Endothelial cell of umbilical vein (primary cell): ENCODE measurements at regions not wholly inside any gene's neighbourhood (a gene's known extent, or its start where the extent isn't known, plus 50 kb on each side); places are given as distances from the start of the nearest gene placed in this dataset.
A peak's percentile ranks its signal among the peaks of the same experiment; 100 is the strongest.
"Not testable (repeated sequence)": the region's sequence is repeated elsewhere in the genome, so short reads cannot be mapped to it uniquely, and the experiment has no call there.

Experiments
- BruUV-seq: library from RNA; stranded (reverse); fragments of 400-500 nt; replicated peaks from 2 replicates; lab custom pipeline; 2021; lab: Mats Ljungman, UMichigan
- CTCF ChIA-PET: fragments of 300-600, 350-600 bp; sonication (Branson Sonifier 250); formaldehyde crosslinking; loops from one replicate; lab custom pipeline; 2021; ENCODE audit warnings: antibody characterized with exemption, inconsistent platforms; lab: Charles Lee
- POLR2A ChIA-PET: fragments of 300-600, 350-600 bp; sonication (Branson Sonifier 250); formaldehyde crosslinking; loops from one replicate; lab custom pipeline; 2021; ENCODE audit warnings: antibody characterized with exemption, inconsistent platforms; lab: Charles Lee
- DNase-seq: peaks from one replicate; pipeline ENCODE4 v3.0.0-alpha.2; 2011; ENCODE audit warnings: low read depth, low spot score
- FAIRE-seq: peaks from 2 replicates; lab custom pipeline; 2011; peaks lifted over from hg19 to GRCh38; lab: Jason Lieb, UNC
- H2AFZ ChIP-seq: 2 replicates; pipeline ENCODE4 v1.6.0; 2012; ENCODE audit warnings: low read depth, low read length, control low read depth, inconsistent platforms
- H3K27ac ChIP-seq: 2 replicates; pipeline ENCODE4 v1.5.1; 2011; ENCODE audit warnings: low read depth, mild to moderate bottlenecking, control low read depth, low read length, moderate library complexity; ENCODE audit not compliant: insufficient read depth
- H3K27me3 ChIP-seq, 2 experiments: 2 replicates each; pipeline versions ENCODE4 v1.6.0 to v1.6.1; 2011; ENCODE audit warnings: low read length in 2 of 2, mixed read lengths in 1 of 2; ENCODE audit not compliant: control insufficient read depth in 2 of 2, insufficient read depth in 2 of 2
- H3K36me3 ChIP-seq, 2 experiments: 2 replicates in 1 of 2; 3 replicates in 1 of 2; pipeline ENCODE4 v1.5.1; 2011; ENCODE audit warnings: low read length in 2 of 2, mild to moderate bottlenecking in 1 of 2, moderate library complexity in 1 of 2; ENCODE audit not compliant: control insufficient read depth in 2 of 2, insufficient read depth in 2 of 2; ENCODE audit errors: extremely low read depth in 1 of 2
- H3K4me1 ChIP-seq: 3 replicates; pipeline ENCODE4 v1.5.1; 2011; ENCODE audit warnings: mild to moderate bottlenecking, low read length; ENCODE audit not compliant: control insufficient read depth, insufficient read depth; ENCODE audit errors: extremely low read depth
- H3K4me2 ChIP-seq: 2 replicates; pipeline ENCODE4 v1.6.1; 2011; ENCODE audit warnings: low read length, control low read depth, mixed read lengths; ENCODE audit not compliant: insufficient read depth
- H3K4me3 ChIP-seq, 3 experiments: fragments of 200-600 bp in 1 of 3; sonication (generic), shearing (Covaris generic) in 1 of 3; replicated peaks in 1 of 3; 2 replicates each; pipeline ENCODE4 v1.5.1; 2011 to 2016; ENCODE audit warnings: control low read depth in 3 of 3, low read length in 3 of 3, mild to moderate bottlenecking in 2 of 3, inconsistent platforms in 1 of 3, low read depth in 1 of 3, moderate library complexity in 1 of 3; ENCODE audit not compliant: insufficient read depth in 1 of 3
- H3K79me2 ChIP-seq: 2 replicates; pipeline ENCODE4 v1.6.0; 2012; ENCODE audit warnings: low read length, inconsistent platforms; ENCODE audit not compliant: control insufficient read depth, insufficient read depth
- H3K9ac ChIP-seq: replicated peaks from 2 replicates; pipeline ENCODE3; 2011; ENCODE audit warnings: low read length, control low read depth; ENCODE audit not compliant: insufficient read depth; ENCODE audit errors: extremely low read depth
- H3K9me1 ChIP-seq: replicated peaks from 3 replicates; pipeline ENCODE4 v1.6.0; 2011; ENCODE audit warnings: mild to moderate bottlenecking, low read length; ENCODE audit not compliant: control insufficient read depth, insufficient read depth; ENCODE audit errors: extremely low read depth
- H3K9me3 ChIP-seq: replicated peaks from 2 replicates; pipeline ENCODE4 v1.5.1; 2012; ENCODE audit warnings: low read length, inconsistent platforms; ENCODE audit not compliant: control insufficient read depth, insufficient read depth
- H4K20me1 ChIP-seq: replicated peaks from 2 replicates; pipeline ENCODE3; 2011; ENCODE audit warnings: mild to moderate bottlenecking, low read length; ENCODE audit not compliant: control insufficient read depth, insufficient read depth; ENCODE audit errors: extremely low read depth
- EZH2 ChIP-seq: IDR thresholded peaks from 2 replicates; pipeline ENCODE4 v1.6.1; 2012; ENCODE audit warnings: borderline replicate concordance, low read depth, mild to moderate bottlenecking, moderate library complexity, low read length, inconsistent platforms; ENCODE audit not compliant: severe bottlenecking
- FOS ChIP-seq: IDR thresholded peaks from 2 replicates; pipeline ENCODE4 v1.6.1; 2011; ENCODE audit warnings: mild to moderate bottlenecking, low read length, moderate library complexity, borderline replicate concordance; ENCODE audit not compliant: insufficient read depth
- MYC ChIP-seq: IDR thresholded peaks from one replicate; pipeline ENCODE4 v1.6.1; 2011; ENCODE audit warnings: mild to moderate bottlenecking, low read depth, low read length
- POLR2AphosphoS5 ChIP-seq: IDR thresholded peaks from 2 replicates; pipeline ENCODE4 v1.6.1; 2012; ENCODE audit warnings: low read depth, mild to moderate bottlenecking, control low read depth, low read length, moderate library complexity; ENCODE audit not compliant: insufficient read depth
- dilution Hi-C: fragments of 300-500 bp; cut with MboI; formaldehyde crosslinking; loops from one replicate; pipeline ENCODE4 v1.15.0; 2019; ENCODE audit warnings: low sequenced_read_pairs; ENCODE audit not compliant: extremely low pct_ligation_motif_present
- intact Hi-C: fragments of 100-400 bp; cut with micrococcal nuclease; formaldehyde crosslinking; loops from one replicate; pipeline ENCODE4 v1.10.0; 2022
- TF ChIP-seq, protein P1 (sequence below): IDR thresholded peaks from 2 replicates; pipeline ENCODE4 v1.6.1; 2011; ENCODE audit not compliant: insufficient read depth, insufficient read length

DNA sequence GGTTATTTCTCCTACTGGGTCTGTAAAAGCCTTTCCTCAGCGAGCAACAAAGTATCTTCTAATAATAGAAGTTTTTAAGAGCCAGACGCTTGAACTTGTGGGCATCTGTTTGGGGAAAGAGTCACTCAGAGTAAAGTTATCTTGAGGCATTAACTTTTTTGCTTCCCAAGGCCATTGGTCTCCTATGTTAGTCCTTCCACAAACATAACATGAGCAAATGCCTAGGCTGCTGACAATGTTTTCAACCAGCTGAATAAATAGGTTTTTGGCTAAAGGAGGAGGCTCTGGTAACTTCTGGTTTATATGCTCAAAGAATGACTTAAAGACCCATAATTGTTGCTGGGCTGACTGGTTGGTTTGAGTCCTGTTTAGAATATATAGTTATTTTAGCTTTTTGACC is 213.5 kb upstream of the SYNCRIP start:
- Histone ChIP-seq H3K36me3 (no peaks in the 10 kb centered on the region), H3K27me3 (no peaks in the 10 kb centered on the region), H4K20me1 (no peaks in the 10 kb centered on the region), H3K4me2 (no peak overlapping the region), H3K4me3 (no peak overlapping the region), H3K9me3 (no peaks in the 10 kb centered on the region), H3K4me1 (no peaks in the 10 kb centered on the region), H3K9ac (no peak overlapping the region), H3K9me1 (no peaks in the 10 kb centered on the region), H3K27ac (no peak overlapping the region), H2AFZ (no peak overlapping the region), H3K79me2 (no peaks in the 10 kb centered on the region)
- ChIA-PET POLR2A (no interaction called here), CTCF (no interaction called here)
- DNase-seq (no peak), FAIRE-seq (peak; percentile 33)
- dilution Hi-C loops, result no loop called here
- BruUV-seq, result no TSS peak
- intact Hi-C loops, result no loop called here
- TF ChIP-seq, protein P1, sequence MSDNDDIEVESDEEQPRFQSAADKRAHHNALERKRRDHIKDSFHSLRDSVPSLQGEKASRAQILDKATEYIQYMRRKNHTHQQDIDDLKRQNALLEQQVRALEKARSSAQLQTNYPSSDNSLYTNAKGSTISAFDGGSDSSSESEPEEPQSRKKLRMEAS, result no peak
- no peak for TF ChIP-seq MYC
- TF ChIP-seq POLR2AphosphoS5, result no peak
- no peak for TF ChIP-seq EZH2
- TF ChIP-seq FOS, result no peak

DNA sequence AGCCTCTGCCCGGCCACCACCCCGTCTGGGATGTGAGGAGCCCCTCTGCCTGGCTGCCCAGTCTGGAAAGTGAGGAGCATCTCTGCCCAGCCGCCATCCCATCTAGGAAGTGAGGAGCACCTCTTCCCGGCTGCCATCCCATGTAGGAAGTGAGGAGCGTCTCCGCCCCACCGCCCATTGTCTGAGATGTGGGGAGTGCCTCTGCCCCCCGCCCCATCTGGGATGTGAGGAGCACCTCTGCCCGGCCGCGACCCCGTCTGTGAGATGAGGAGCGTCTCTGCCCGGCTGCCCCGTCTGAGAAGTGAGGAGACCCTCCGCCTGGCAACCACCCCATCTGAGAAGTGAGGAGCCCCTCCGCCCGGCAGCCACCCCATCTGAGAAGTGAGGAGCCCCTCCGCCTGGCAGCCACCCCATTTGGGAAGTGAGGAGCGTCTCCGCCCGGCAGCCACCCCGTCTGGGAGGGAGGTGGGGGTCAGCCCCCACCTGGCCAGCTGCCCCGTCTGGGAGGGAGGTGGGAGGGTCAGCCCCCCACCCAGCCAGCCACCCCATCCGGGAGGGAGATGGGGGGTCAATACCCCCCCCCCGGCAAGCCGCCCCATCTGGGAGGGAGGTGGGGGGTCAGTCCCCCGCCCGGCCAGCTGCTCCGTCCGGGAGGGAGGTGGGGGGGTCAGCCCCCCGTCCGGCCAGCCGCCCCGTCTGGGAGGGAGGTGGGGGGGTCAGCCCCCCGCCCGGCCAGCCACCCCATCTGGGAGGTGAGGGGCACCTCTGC is 195.8 kb upstream of the SYNCRIP start:
- H3K79me2 ChIP-seq, DNase-seq, intact Hi-C loops, dilution Hi-C loops, H3K36me3 ChIP-seq, H3K27me3 ChIP-seq, H2AFZ ChIP-seq, H3K9me1 ChIP-seq, H4K20me1 ChIP-seq, H3K27ac ChIP-seq, H3K9me3 ChIP-seq, BruUV-seq, FAIRE-seq, POLR2A ChIA-PET, H3K4me2 ChIP-seq, CTCF ChIA-PET, H3K4me1 ChIP-seq, H3K4me3 ChIP-seq, H3K9ac ChIP-seq: not testable (repeated sequence)
